Neural crest cell (in vitro differentiated cells): ENCODE measurements at regions not wholly inside any gene's neighbourhood (a gene's known extent, or its start where the extent isn't known, plus 50 kb on each side); places are given as distances from the start of the nearest gene placed in this dataset.

Experiments used
- DNase-seq: peaks from one replicate; pipeline ENCODE4 v3.0.0; 2021; ENCODE audit warnings: low read depth, mixed read lengths, low spot score
- H3K27ac Mint-ChIP-seq: one replicate; pipeline ENCODE4 v1.8.0; 2021; ENCODE audit warnings: mild to moderate bottlenecking, mixed read lengths; ENCODE audit not compliant: unreplicated experiment
- H3K27me3 Mint-ChIP-seq: 2 replicates; pipeline ENCODE4 v1.8.0; 2021; ENCODE audit warnings: low read depth, mild to moderate bottlenecking, mixed read lengths
- H3K36me3 Mint-ChIP-seq: 2 replicates; pipeline ENCODE4 v1.8.0; 2021; ENCODE audit warnings: low read depth, mild to moderate bottlenecking, mixed read lengths
- H3K4me1 Mint-ChIP-seq: 2 replicates; pipeline ENCODE4 v1.8.0; 2021; ENCODE audit warnings: mixed read lengths
- H3K4me3 Mint-ChIP-seq: one replicate; pipeline ENCODE4 v1.8.0; 2021; ENCODE audit warnings: mild to moderate bottlenecking, mixed read lengths
- H3K9me3 Mint-ChIP-seq: 2 replicates; pipeline ENCODE4 v1.8.0; 2021; ENCODE audit warnings: mixed read lengths
- CTCF ChIP-seq: fragments of 200-600 bp; sonication (generic); conservative IDR thresholded peaks from 2 replicates; pipeline ENCODE4 v1.5.0; 2021; ENCODE audit warnings: antibody characterized with exemption, mild to moderate bottlenecking

- Mint-ChIP-seq H3K9me3 (peaks cover 6% of the 10 kb centered on the region), H3K27ac (no peak overlapping the region), H3K36me3 (no peaks in the 10 kb centered on the region)
These were observed 2635.6 kb upstream of the PCDH20 start for GRCh38 chr13:64051278-64051677.

GRCh38 chr13:64041296-64041695, 2625.6 kb upstream of the PCDH20 start:
- no peaks in the 10 kb centered on the region for H3K27me3 Mint-ChIP-seq
- no peak overlapping the region for H3K4me3 Mint-ChIP-seq
- H3K4me1 Mint-ChIP-seq, result no peaks in the 10 kb centered on the region
- no peaks in the 10 kb centered on the region for H3K36me3 Mint-ChIP-seq
- H3K27ac Mint-ChIP-seq, result no peak overlapping the region
- no peak for DNase-seq
- H3K9me3 Mint-ChIP-seq, result no peaks in the 10 kb centered on the region
- no peak for TF ChIP-seq CTCF

More at GRCh38 chr13:64051278-64051677, 2635.6 kb upstream of the PCDH20 start:
- H3K4me1 Mint-ChIP-seq, result no peaks in the 10 kb centered on the region
- TF ChIP-seq CTCF, result no peak
- DNase-seq, result no peak
- H3K4me3 Mint-ChIP-seq, result no peak overlapping the region
- H3K27me3 Mint-ChIP-seq, result no peaks in the 10 kb centered on the region

GRCh38 chr13:64033921-64034320, 2618.3 kb upstream of the PCDH20 start:
- Mint-ChIP-seq H3K9me3 (no peaks in the 10 kb centered on the region), H3K4me3 (no peak overlapping the region), H3K4me1 (no peaks in the 10 kb centered on the region), H3K36me3 (no peaks in the 10 kb centered on the region), H3K27ac (no peak overlapping the region), H3K27me3 (no peaks in the 10 kb centered on the region)
- DNase-seq, result no peak
- TF ChIP-seq CTCF, result no peak

- Mint-ChIP-seq H3K4me3 (no peak overlapping the region), H3K4me1 (no peaks in the 10 kb centered on the region), H3K27me3 (no peaks in the 10 kb centered on the region), H3K27ac (no peak overlapping the region), H3K9me3 (no peaks in the 10 kb centered on the region), H3K36me3 (no peaks in the 10 kb centered on the region)
- DNase-seq, result no peak
- TF ChIP-seq CTCF, result no peak
These were observed 2613.9 kb upstream of the PCDH20 start for GRCh38 chr13:64029343-64030093.

GRCh38 chr13:64028551-64028950, 2612.9 kb upstream of the PCDH20 start:
- Mint-ChIP-seq H3K27ac (no peak overlapping the region), H3K9me3 (no peaks in the 10 kb centered on the region), H3K27me3 (no peaks in the 10 kb centered on the region), H3K4me1 (no peaks in the 10 kb centered on the region), H3K4me3 (no peak overlapping the region), H3K36me3 (no peaks in the 10 kb centered on the region)
- no peak for TF ChIP-seq CTCF
- DNase-seq, result no peak
